B cell (primary cell): ENCODE measurements at regions not wholly inside any gene's neighbourhood (a gene's known extent, or its start where the extent isn't known, plus 50 kb on each side); places are given as distances from the start of the nearest gene placed in this dataset.

Experiments used
- EZH2 ChIP-seq: IDR thresholded peaks from 2 replicates; pipeline ENCODE4 v1.6.1; 2012; ENCODE audit warnings: borderline replicate concordance, low read depth, mild to moderate bottlenecking, moderate library complexity, low read length; ENCODE audit not compliant: insufficient read depth, poor library complexity, severe bottlenecking
- TF ChIP-seq, protein P1 (sequence below): fragments of 200-600 bp; IDR thresholded peaks from one replicate; pipeline ENCODE4 v1.8.0; 2022; ENCODE audit warnings: antibody characterized with exemption, mild to moderate bottlenecking

- TF ChIP-seq, protein P1, sequence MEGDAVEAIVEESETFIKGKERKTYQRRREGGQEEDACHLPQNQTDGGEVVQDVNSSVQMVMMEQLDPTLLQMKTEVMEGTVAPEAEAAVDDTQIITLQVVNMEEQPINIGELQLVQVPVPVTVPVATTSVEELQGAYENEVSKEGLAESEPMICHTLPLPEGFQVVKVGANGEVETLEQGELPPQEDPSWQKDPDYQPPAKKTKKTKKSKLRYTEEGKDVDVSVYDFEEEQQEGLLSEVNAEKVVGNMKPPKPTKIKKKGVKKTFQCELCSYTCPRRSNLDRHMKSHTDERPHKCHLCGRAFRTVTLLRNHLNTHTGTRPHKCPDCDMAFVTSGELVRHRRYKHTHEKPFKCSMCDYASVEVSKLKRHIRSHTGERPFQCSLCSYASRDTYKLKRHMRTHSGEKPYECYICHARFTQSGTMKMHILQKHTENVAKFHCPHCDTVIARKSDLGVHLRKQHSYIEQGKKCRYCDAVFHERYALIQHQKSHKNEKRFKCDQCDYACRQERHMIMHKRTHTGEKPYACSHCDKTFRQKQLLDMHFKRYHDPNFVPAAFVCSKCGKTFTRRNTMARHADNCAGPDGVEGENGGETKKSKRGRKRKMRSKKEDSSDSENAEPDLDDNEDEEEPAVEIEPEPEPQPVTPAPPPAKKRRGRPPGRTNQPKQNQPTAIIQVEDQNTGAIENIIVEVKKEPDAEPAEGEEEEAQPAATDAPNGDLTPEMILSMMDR = no peak
- no peak for TF ChIP-seq EZH2
Measured at GRCh38 chr5:89343666-89344065, 460.7 kb upstream of the MEF2C start.
